RWPE1 (cell line): ENCODE measurements at regions not wholly inside any gene's neighbourhood (a gene's known extent, or its start where the extent isn't known, plus 50 kb on each side); places are given as distances from the start of the nearest gene placed in this dataset.

ENCODE experiments used
- CTCF ChIA-PET: fragments of 350-600 bp; sonication (Branson Sonifier 250); formaldehyde crosslinking; extraction: SDS; loops from one replicate; lab custom pipeline; 2021; lab: Yijun Ruan, JAX
- POLR2A ChIA-PET: fragments of 400-600 bp; formaldehyde crosslinking; extraction: SDS; loops from one replicate; lab custom pipeline; 2020; ENCODE audit warnings: antibody characterized with exemption; ENCODE audit not compliant: low non-redundant PET; lab: Yijun Ruan, JAX
- DNase-seq: peaks from one replicate; pipeline ENCODE4 v3.0.0; 2012; ENCODE audit warnings: low spot score
- H3K27ac ChIP-seq: fragments of 450-650 bp; 2 replicates; pipeline ENCODE4 v1.5.1; 2017
- TF ChIP-seq, protein P1 (sequence below): fragments of 450-650 bp; conservative IDR thresholded peaks from 2 replicates; pipeline ENCODE4 v1.5.1; 2017; ENCODE audit warnings: low read depth, mild to moderate bottlenecking

DNA sequence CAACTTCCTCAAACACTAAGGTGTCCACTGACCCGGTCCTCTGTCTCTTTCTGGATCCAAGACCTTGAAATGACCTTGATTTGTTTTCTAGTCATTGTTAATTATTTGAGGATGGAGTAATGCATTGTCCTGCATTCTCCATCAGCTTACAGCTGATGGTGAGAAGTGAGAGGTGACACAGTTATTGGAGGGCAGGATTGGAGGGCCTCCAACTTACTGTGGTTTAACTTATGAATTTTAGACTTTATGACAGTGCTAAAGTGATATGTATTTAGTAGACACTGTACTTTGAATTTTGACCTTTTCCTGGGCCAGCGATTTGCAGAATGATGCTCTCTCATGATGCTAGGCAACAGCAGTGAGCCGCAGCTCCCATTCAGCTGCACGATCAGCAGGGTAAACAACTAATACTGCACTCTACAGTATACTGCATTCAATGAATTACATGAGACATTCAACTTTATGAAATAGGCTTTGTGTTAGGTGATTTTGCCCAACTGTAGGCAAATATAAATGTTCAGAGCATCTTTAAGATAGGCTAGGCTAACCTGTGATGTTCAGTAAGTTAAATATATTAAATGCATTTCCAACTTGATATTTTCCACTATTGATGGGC lies 200.0 kb upstream of the MEX3C start:
- CTCF ChIA-PET = no interaction called here
- no peak for DNase-seq
- POLR2A ChIA-PET = no interaction called here
- TF ChIP-seq, protein P1, sequence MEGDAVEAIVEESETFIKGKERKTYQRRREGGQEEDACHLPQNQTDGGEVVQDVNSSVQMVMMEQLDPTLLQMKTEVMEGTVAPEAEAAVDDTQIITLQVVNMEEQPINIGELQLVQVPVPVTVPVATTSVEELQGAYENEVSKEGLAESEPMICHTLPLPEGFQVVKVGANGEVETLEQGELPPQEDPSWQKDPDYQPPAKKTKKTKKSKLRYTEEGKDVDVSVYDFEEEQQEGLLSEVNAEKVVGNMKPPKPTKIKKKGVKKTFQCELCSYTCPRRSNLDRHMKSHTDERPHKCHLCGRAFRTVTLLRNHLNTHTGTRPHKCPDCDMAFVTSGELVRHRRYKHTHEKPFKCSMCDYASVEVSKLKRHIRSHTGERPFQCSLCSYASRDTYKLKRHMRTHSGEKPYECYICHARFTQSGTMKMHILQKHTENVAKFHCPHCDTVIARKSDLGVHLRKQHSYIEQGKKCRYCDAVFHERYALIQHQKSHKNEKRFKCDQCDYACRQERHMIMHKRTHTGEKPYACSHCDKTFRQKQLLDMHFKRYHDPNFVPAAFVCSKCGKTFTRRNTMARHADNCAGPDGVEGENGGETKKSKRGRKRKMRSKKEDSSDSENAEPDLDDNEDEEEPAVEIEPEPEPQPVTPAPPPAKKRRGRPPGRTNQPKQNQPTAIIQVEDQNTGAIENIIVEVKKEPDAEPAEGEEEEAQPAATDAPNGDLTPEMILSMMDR = no peak
- H3K27ac ChIP-seq = no peak overlapping the region

DNA sequence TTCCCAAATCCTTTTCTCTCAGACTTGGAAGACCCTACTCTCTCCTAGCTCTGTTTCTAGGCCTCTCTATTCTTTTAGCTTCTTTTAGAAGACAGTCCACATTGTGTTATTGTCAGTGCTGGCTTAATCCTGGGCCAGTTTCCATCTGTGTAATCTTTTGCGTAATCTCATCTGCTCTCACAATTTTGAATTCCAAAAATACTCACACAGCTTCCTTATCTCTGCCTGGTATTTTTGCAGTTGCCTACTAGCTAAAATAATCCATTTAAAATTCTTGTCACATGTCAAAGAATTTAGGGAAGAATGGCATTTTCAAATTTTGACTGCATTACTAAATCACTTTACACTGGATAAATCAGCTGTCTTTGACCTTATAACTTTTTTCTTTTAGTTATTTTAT lies 200.6 kb upstream of the MEX3C start:
- TF ChIP-seq, protein P1 = no peak
- ChIA-PET POLR2A (no interaction called here), CTCF (no interaction called here)
- no peak for DNase-seq
- H3K27ac ChIP-seq = no peak overlapping the region

DNA sequence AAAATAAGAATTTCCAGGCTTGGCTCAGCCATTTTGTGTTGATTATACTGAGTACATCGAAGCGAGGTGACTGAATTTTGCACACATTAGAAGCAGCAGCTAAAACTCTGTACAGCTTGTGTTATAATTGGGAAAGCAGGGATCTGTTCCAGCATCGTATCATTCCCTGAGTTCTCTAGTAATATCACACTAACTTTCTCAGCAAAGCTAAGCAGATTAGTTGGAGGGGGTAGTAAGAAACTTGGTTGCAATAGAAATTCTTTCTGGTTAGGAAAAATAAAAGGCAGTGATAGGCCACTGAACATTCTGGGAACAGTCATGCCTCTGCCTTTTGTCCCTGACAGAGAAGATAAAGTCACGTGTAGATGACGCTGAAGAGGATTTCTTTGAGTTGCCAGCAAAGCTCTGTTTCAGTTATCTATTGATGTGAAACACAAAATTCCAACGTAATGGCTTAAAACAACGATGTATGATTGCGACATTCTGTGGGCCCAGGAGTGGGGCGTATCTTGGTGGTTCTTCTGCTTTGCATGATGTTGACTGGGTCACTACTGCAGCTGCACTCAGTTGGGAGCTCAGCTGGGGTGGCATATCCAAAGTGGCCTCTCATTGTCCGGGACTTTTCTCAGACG lies 202.1 kb upstream of the MEX3C start:
- CTCF ChIA-PET = no interaction called here

GRCh38 chr18:51400721-51401120 lies 203.2 kb upstream of the MEX3C start:
- TF ChIP-seq, protein P1 = no peak
- DNase-seq = no peak
- no peak overlapping the region for H3K27ac ChIP-seq
- POLR2A ChIA-PET = no interaction called here
- CTCF ChIA-PET = no interaction called here

More for the DNA sequence above, 202.1 kb upstream of the MEX3C start:
- no peak overlapping the region for H3K27ac ChIP-seq
- POLR2A ChIA-PET = no interaction called here
- no peak for DNase-seq
- TF ChIP-seq, protein P1 = no peak

DNA sequence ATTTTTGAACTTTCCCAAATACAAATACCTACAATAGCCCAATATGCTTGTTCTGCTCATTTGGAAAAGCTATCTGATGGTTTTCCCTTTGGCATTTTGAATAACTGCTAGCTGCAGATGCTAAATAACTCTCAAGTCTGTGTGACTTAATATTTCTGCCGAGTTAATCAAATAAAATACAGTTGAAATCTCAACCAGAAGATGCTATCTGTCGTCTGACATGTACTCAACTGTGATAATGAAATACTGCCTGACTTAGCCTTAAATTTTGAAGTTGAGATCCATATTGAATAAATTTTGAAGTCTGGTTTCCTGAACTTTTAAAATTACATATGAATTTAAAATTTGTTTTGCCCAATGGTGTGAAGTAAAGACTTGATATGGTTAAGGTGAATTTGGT lies 204.4 kb upstream of the MEX3C start:
- DNase-seq = no peak
- TF ChIP-seq, protein P1 = no peak
- H3K27ac ChIP-seq = no peak overlapping the region
- ChIA-PET POLR2A (no interaction called here), CTCF (no interaction called here)

GRCh38 chr18:51404620-51405019 lies 207.1 kb upstream of the MEX3C start:
- CTCF ChIA-PET = no interaction called here
- H3K27ac ChIP-seq = no peak overlapping the region
- POLR2A ChIA-PET = no interaction called here
- TF ChIP-seq, protein P1 = no peak
- DNase-seq = no peak
